OCI-LY1 (cell line): ENCODE measurements at regions not wholly inside any gene's neighbourhood (a gene's known extent, or its start where the extent isn't known, plus 50 kb on each side); places are given as distances from the start of the nearest gene placed in this dataset.

Source experiments
- CTCF ChIP-seq: fragments of 200-600 bp; sonication (generic), shearing (Covaris generic); IDR thresholded peaks from 2 replicates; pipeline ENCODE4 v1.5.1; 2017; ENCODE audit warnings: mild to moderate bottlenecking, antibody characterized with exemption, low read length, moderate library complexity, mixed read lengths
- EZH2 ChIP-seq: fragments of 200-600 bp; sonication (generic), shearing (Covaris generic); IDR thresholded peaks from 2 replicates; pipeline ENCODE4 v1.8.0; 2017; ENCODE audit warnings: borderline replicate concordance, mixed run types, mild to moderate bottlenecking, antibody characterized with exemption, low read length, moderate library complexity, mixed read lengths

GRCh38 chr16:87229230-87230188 is 87.7 kb downstream of the C16orf95 start:
- TF ChIP-seq CTCF (no peak), EZH2 (no peak)
